Heart left ventricle (tissue), 16 donors: ENCODE measurements at regions not wholly inside any gene's neighbourhood (a gene's known extent, or its start where the extent isn't known, plus 50 kb on each side); places are given as distances from the start of the nearest gene placed in this dataset.
A peak's percentile ranks its signal among the peaks of the same experiment; 100 is the strongest.

Source experiments
- ATAC-seq, 4 donors: fragments of 200-7000 bp; cut with Tn5 transposase; one replicate each; pipeline ENCODE4 v1.9.1; 2020 to 2022; ENCODE audit warnings: moderate library complexity in 4 of 4, mild to moderate bottlenecking in 3 of 4, moderate number of reproducible peaks in 1 of 4
- DNase-seq, 5 donors: peaks; one replicate each; pipeline ENCODE4 v3.0.0-alpha.2; 2020
- H3K27ac ChIP-seq, 12 donors: fragments of 200-600 bp; sonication (generic) in 4 of 12; one replicate each; pipeline versions ENCODE4 v1.5.0 to v1.8.0; 2016 to 2022; ENCODE audit warnings: mild to moderate bottlenecking in 2 of 12
- H3K27me3 ChIP-seq, 9 donors: fragments of 200-600 bp; sonication (generic) in 2 of 9; one replicate each; pipeline versions ENCODE4 v1.5.1 to v1.8.0; 2016 to 2022; ENCODE audit warnings: mild to moderate bottlenecking in 3 of 9
- H3K36me3 ChIP-seq, 9 donors: fragments of 200-600 bp; sonication (generic) in 2 of 9; one replicate each; pipeline versions ENCODE4 v1.5.0 to v1.8.0; 2018 to 2022; ENCODE audit warnings: mild to moderate bottlenecking in 2 of 9
- H3K4me1 ChIP-seq, 12 donors: fragments of 200-600 bp; sonication (generic) in 4 of 12; one replicate each; pipeline versions ENCODE4 v1.5.0 to v1.8.0; 2016 to 2022; ENCODE audit warnings: mild to moderate bottlenecking in 3 of 12
- H3K4me3 ChIP-seq, 12 donors: fragments of 200-600 bp; sonication (generic) in 4 of 12; one replicate each; pipeline versions ENCODE4 v1.5.0 to v1.8.0; 2017 to 2022; ENCODE audit warnings: mild to moderate bottlenecking in 9 of 12, moderate library complexity in 4 of 12
- H3K9me3 ChIP-seq, 12 donors: fragments of 200-600 bp; sonication (generic) in 4 of 12; one replicate each; pipeline versions ENCODE4 v1.5.0 to v1.8.0; 2016 to 2022; ENCODE audit warnings: mild to moderate bottlenecking in 1 of 12
- POLR2A ChIP-seq, 2 donors: fragments of 450-650 bp; IDR thresholded peaks; one replicate each; pipeline ENCODE4 v1.6.1; 2017; ENCODE audit warnings: antibody characterized with exemption in 2 of 2, mild to moderate bottlenecking in 2 of 2, moderate library complexity in 2 of 2
- WGBS, 4 donors: extraction: QIAGEN DNeasy Blood & Tissue Kit in 2 of 4; methylation state at CpG; one replicate each; pipeline versions ENCODE4 v1.1.5 to v1.1.7; 2013 to 2018; 5-methylcytosine and 5-hydroxymethylcytosine counted together
- intact Hi-C, 10 donors: fragments of 100-400 bp; cut with DNase I; formaldehyde crosslinking; loops; one replicate each; pipeline versions ENCODE4 v1.11.1 to v1.14.2; 2022
- TF ChIP-seq, protein P1 (sequence below), 12 donors: fragments of 200-600 bp; sonication (generic) in 4 of 12; IDR thresholded peaks; one replicate each; pipeline versions ENCODE4 v1.5.0 to v1.8.0; 2018 to 2022; ENCODE audit warnings: antibody characterized with exemption in 12 of 12, mild to moderate bottlenecking in 5 of 12
- donor health status: ischemic (EF 13 %, LVEDD 7.1; RV severe dilation, severe dysfunction).
- donor health status: healthy with polysubstance abuse.
- donor health status: DM: no; HTN: yes; CAD: no.
- donor health status: DM: no; HTN: no; CAD: no.
- donor health status: ischemic (EF 25% LVEDD 6.9; RV normal size, moderate dysfunction).
- donor health status: ischemic (EF 25% LVEDD 5.7; RV mildly dilated, moderate dysfunction).
- donor health status: healthy.
- donor health status: DM: yes; HTN: yes; CAD: no.
- donor health status: ischemic (EF 35%, LVEDD 5.7; RV mildly dilated, moderate dysfunction).
- donor health status: nonischemic (EF 11% LVEDD 7.7; RV severe dilation, severe dysfunction).
- donor health status: DM: yes; HTN: yes; CAD: no.
- donor health status: PGD.
- donor health status: ischemic (EF 29% LVEDD 5.4; RV normal size, mild dysfunction).
- donor health status: nonischemic (EF 23%, LVEDD 6.1; RV moderate dilation, normal function).

- TF ChIP-seq POLR2A (IDR thresholded peaks at IDR 0.05) = no peak
- TF ChIP-seq, protein P1, sequence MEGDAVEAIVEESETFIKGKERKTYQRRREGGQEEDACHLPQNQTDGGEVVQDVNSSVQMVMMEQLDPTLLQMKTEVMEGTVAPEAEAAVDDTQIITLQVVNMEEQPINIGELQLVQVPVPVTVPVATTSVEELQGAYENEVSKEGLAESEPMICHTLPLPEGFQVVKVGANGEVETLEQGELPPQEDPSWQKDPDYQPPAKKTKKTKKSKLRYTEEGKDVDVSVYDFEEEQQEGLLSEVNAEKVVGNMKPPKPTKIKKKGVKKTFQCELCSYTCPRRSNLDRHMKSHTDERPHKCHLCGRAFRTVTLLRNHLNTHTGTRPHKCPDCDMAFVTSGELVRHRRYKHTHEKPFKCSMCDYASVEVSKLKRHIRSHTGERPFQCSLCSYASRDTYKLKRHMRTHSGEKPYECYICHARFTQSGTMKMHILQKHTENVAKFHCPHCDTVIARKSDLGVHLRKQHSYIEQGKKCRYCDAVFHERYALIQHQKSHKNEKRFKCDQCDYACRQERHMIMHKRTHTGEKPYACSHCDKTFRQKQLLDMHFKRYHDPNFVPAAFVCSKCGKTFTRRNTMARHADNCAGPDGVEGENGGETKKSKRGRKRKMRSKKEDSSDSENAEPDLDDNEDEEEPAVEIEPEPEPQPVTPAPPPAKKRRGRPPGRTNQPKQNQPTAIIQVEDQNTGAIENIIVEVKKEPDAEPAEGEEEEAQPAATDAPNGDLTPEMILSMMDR (IDR thresholded peaks at IDR 0.05) = no peak
- H3K4me3 ChIP-seq = no peak overlapping the region
- no peaks in the 10 kb centered on the region for H3K4me1 ChIP-seq
Measured at GRCh38 chr15:31782016-31782783, 248.1 kb upstream of the CHRNA7 start.

DNA sequence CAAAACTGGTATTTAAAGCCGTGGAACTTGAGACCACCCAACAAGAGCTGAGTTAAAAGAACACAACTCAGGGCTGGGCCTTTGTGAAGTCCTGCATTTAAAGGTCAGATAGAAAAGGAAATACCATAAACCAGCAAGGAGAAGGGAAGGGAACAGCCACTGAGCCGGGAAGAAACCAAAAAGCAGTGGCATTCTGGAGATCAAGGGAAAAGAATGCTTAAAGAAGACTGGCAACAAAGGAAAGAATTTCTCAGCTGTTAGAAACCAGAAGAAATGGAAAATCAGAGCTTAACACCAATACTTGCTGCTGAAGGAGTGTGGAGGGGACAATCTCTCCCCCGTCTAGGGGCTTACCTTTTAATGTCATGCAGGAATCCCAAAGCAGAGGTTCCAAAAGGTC, 247.4 kb upstream of the CHRNA7 start:
- ATAC-seq = no peak
- intact Hi-C loops = no loop called here
- H3K9me3 ChIP-seq = no peaks in the 10 kb centered on the region
- no peak for DNase-seq
- H3K4me3 ChIP-seq = no peak overlapping the region
- no peak overlapping the region for H3K27ac ChIP-seq
- no peaks in the 10 kb centered on the region for H3K27me3 ChIP-seq
- TF ChIP-seq POLR2A (IDR thresholded peaks at IDR 0.05) = no peak
- TF ChIP-seq, protein P1 (IDR thresholded peaks at IDR 0.05) = no peak
- WGBS, 4 donors = 68 to 86% (median 72%) methylated on average over 3 of the region's 3 CpGs
- no peaks in the 10 kb centered on the region for H3K36me3 ChIP-seq
- no peaks in the 10 kb centered on the region for H3K4me1 ChIP-seq

More at GRCh38 chr15:31782016-31782783, 248.1 kb upstream of the CHRNA7 start:
- no peaks in the 10 kb centered on the region for H3K27me3 ChIP-seq
- peak in 2 of 4 donors; percentile 29 to 35 for ATAC-seq
- H3K27ac ChIP-seq = no peak overlapping the region
- whole genome bisulfite sequencing, 4 donors = 71 to 82% (median 81%) methylated on average over 9 of the region's 9 CpGs
- no peaks in the 10 kb centered on the region for H3K36me3 ChIP-seq
- no peaks in the 10 kb centered on the region for H3K9me3 ChIP-seq
- intact Hi-C loops = no loop called here
- DNase-seq = no peak

- no peak for ATAC-seq
- DNase-seq = no peak
- no peaks in the 10 kb centered on the region for H3K9me3 ChIP-seq
- no peak overlapping the region for H3K4me3 ChIP-seq
- no peak for TF ChIP-seq POLR2A (IDR thresholded peaks at IDR 0.05)
- TF ChIP-seq, protein P1 (IDR thresholded peaks at IDR 0.05) = no peak
- H3K27ac ChIP-seq = no peak overlapping the region
- H3K4me1 ChIP-seq = no peaks in the 10 kb centered on the region
- WGBS, 4 donors = 82 to 94% (median 85%) methylated on average over 4 of the region's 4 CpGs
- no peaks in the 10 kb centered on the region for H3K36me3 ChIP-seq
- H3K27me3 ChIP-seq = no peaks in the 10 kb centered on the region
- intact Hi-C loops = no loop called here
Measured at GRCh38 chr15:31786360-31786759, 244.0 kb upstream of the CHRNA7 start.

GRCh38 chr15:31788104-31788503, 242.2 kb upstream of the CHRNA7 start:
- Histone ChIP-seq H3K27ac (no peak overlapping the region), H3K27me3 (no peaks in the 10 kb centered on the region), H3K4me3 (no peak overlapping the region), H3K36me3 (no peaks in the 10 kb centered on the region), H3K4me1 (no peaks in the 10 kb centered on the region), H3K9me3 (no peaks in the 10 kb centered on the region)
- ATAC-seq (no peak), DNase-seq (no peak)
- whole genome bisulfite sequencing, 4 donors = 52 to 93% (median 77%) methylated on average over 3 of the region's 3 CpGs
- intact Hi-C loops = no loop called here
- TF ChIP-seq, protein P1 (IDR thresholded peaks at IDR 0.05) = no peak
- no peak for TF ChIP-seq POLR2A (IDR thresholded peaks at IDR 0.05)
